ENCODE measurements at regions not wholly inside any gene's neighbourhood (a gene's known extent, or its start where the extent isn't known, plus 50 kb on each side); places are given as distances from the start of the nearest gene placed in this dataset.

DNA sequence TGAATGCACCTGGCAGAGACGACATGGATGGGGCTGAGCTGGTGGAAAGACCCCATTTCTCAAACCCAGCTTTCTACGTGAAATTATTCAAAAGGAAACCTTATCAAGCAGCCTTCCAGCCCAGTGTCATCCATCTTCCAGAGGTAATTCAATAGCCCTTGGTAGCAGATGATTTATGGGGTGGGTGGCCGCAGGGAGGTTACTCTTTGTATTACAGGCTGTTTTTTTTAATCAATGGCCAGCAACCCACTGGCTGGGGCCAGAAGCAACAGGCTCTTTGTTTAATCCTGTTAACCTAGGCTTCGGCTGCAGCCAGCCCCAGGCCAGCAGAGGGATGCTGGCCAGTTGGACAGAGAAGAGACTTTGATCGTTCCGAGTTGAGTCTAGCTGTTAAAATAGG, 139.8 kb upstream of the SRRM4 start:
- no peak for TF ChIP-seq EZH2 (IDR thresholded peaks at IDR 0.05; ENCODE audit: borderline replicate concordance, insufficient read depth, low read depth, low read length, poor library complexity, severe bottlenecking)
- TF ChIP-seq, protein P1, sequence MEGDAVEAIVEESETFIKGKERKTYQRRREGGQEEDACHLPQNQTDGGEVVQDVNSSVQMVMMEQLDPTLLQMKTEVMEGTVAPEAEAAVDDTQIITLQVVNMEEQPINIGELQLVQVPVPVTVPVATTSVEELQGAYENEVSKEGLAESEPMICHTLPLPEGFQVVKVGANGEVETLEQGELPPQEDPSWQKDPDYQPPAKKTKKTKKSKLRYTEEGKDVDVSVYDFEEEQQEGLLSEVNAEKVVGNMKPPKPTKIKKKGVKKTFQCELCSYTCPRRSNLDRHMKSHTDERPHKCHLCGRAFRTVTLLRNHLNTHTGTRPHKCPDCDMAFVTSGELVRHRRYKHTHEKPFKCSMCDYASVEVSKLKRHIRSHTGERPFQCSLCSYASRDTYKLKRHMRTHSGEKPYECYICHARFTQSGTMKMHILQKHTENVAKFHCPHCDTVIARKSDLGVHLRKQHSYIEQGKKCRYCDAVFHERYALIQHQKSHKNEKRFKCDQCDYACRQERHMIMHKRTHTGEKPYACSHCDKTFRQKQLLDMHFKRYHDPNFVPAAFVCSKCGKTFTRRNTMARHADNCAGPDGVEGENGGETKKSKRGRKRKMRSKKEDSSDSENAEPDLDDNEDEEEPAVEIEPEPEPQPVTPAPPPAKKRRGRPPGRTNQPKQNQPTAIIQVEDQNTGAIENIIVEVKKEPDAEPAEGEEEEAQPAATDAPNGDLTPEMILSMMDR (IDR thresholded peaks at IDR 0.05), result no peak
